Vagina (tissue), 2 donors: ENCODE measurements at regions not wholly inside any gene's neighbourhood (a gene's known extent, or its start where the extent isn't known, plus 50 kb on each side); places are given as distances from the start of the nearest gene placed in this dataset.

Experiments
- POLR2A ChIP-seq, 2 donors: fragments of 450-650 bp; IDR thresholded peaks; one replicate each; pipeline ENCODE4 v1.6.1; 2017; ENCODE audit warnings: antibody characterized with exemption in 2 of 2, mild to moderate bottlenecking in 2 of 2, moderate library complexity in 2 of 2
- POLR2AphosphoS5 ChIP-seq, 2 donors: sonication (generic); formaldehyde crosslinking; IDR thresholded peaks; one replicate each; pipeline ENCODE4 v1.9.0; 2017; ENCODE audit warnings: antibody characterized with exemption in 2 of 2, mild to moderate bottlenecking in 2 of 2, low read depth in 1 of 2; ENCODE audit not compliant: insufficient read depth in 1 of 2
- TF ChIP-seq, protein P1 (sequence below), 3 experiments: fragments of 450-650 bp in 2 of 3; fragments of 200-600 bp in 1 of 3; sonication (generic) in 1 of 3; IDR thresholded peaks; one replicate each; pipeline ENCODE4 v1.5.1; 2017 to 2019; ENCODE audit warnings: antibody characterized with exemption in 3 of 3, mild to moderate bottlenecking in 2 of 3, moderate library complexity in 2 of 3

DNA sequence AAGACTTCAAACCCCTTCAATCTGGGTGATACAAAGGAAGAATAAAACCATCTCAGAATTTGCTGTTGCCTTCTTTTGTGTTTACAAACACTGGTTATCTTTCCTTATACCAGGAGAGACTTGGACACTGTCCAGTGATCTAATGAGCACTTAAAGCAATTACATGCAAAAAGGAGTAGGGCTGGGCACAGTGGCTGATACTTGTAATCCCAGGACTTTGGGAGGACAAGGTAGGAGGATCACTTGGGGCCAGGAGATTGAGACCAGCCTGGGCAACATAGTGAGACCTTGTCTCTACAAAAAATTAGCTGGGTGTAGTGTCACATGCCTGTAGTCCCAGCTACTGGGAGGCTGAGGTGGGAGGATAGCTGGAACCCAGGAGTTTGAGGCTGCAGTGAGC, 95.7 kb upstream of the DRD5 start:
- no peak for TF ChIP-seq POLR2A (IDR thresholded peaks at IDR 0.05)
- no peak for TF ChIP-seq POLR2AphosphoS5 (IDR thresholded peaks at IDR 0.05; ENCODE audit: insufficient read depth in 1 of 2, low read depth in 1 of 2)
- TF ChIP-seq, protein P1, sequence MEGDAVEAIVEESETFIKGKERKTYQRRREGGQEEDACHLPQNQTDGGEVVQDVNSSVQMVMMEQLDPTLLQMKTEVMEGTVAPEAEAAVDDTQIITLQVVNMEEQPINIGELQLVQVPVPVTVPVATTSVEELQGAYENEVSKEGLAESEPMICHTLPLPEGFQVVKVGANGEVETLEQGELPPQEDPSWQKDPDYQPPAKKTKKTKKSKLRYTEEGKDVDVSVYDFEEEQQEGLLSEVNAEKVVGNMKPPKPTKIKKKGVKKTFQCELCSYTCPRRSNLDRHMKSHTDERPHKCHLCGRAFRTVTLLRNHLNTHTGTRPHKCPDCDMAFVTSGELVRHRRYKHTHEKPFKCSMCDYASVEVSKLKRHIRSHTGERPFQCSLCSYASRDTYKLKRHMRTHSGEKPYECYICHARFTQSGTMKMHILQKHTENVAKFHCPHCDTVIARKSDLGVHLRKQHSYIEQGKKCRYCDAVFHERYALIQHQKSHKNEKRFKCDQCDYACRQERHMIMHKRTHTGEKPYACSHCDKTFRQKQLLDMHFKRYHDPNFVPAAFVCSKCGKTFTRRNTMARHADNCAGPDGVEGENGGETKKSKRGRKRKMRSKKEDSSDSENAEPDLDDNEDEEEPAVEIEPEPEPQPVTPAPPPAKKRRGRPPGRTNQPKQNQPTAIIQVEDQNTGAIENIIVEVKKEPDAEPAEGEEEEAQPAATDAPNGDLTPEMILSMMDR (IDR thresholded peaks at IDR 0.05), result no peak
